K562 (cell line): ENCODE measurements at regions not wholly inside any gene's neighbourhood (a gene's known extent, or its start where the extent isn't known, plus 50 kb on each side); places are given as distances from the start of the nearest gene placed in this dataset.

Experiments
- ATAC-seq: fragments of 200-7000 bp; cut with Tn5 transposase; 3 replicates; pipeline ENCODE4 v1.9.1; 2020; ENCODE audit warnings: moderate library complexity
- BruUV-seq: library from RNA; stranded (reverse); fragments of 400-500 nt; replicated peaks from 2 replicates; lab custom pipeline; 2021; lab: Mats Ljungman, UMichigan
- CTCF ChIA-PET: fragments of 300-600 bp; formaldehyde crosslinking; extraction: SDS; loops from one replicate; lab custom pipeline; 2021; ENCODE audit warnings: low intra/inter-chr PET ratio; lab: Yijun Ruan, JAX
- POLR2A ChIA-PET: fragments of 300-600, 350-650 bp; sonication (Branson Sonifier 250); formaldehyde crosslinking; extraction: SDS; loops from one replicate; lab custom pipeline; 2021; ENCODE audit warnings: antibody characterized with exemption, inconsistent platforms; lab: Yijun Ruan, JAX
- DNase-seq, 4 experiments: peaks; one replicate each; pipeline versions ENCODE4 v3.0.0 to v3.0.0-alpha.2; 2011 to 2018; ENCODE audit warnings: low spot score in 3 of 4, mixed read lengths in 3 of 4; ENCODE audit errors: extremely low read depth in 1 of 4
- FAIRE-seq: peaks from 2 replicates; lab custom pipeline; 2011; peaks lifted over from hg19 to GRCh38; lab: Jason Lieb, UNC
- H2AFZ ChIP-seq: 2 replicates; pipeline ENCODE4 v1.6.0; 2011; ENCODE audit warnings: low read depth, low read length, control low read depth, inconsistent platforms
- H3K27ac ChIP-seq: fragments of 200-600 bp; 3 replicates; pipeline ENCODE4 v1.8.0; 2011; ENCODE audit warnings: low read depth, mild to moderate bottlenecking, control low read depth, inconsistent platforms, low read length, moderate library complexity, mixed read lengths; ENCODE audit errors: extremely low read depth
- H3K27me3 ChIP-seq, 2 experiments: fragments of 300-600 bp in 1 of 2; 2 replicates in 1 of 2; 3 replicates in 1 of 2; pipeline versions ENCODE4 v1.6.0 to v1.8.0; 2011; ENCODE audit warnings: inconsistent platforms in 2 of 2, low read length in 2 of 2, mild to moderate bottlenecking in 1 of 2, mixed read lengths in 1 of 2, moderate library complexity in 1 of 2; ENCODE audit not compliant: control insufficient read depth in 2 of 2, insufficient read depth in 2 of 2
- H3K36me3 ChIP-seq: fragments of 300-600 bp; 3 replicates; pipeline ENCODE4 v1.8.0; 2011; ENCODE audit warnings: mild to moderate bottlenecking, low read length, inconsistent platforms; ENCODE audit not compliant: control insufficient read depth, insufficient read depth
- H3K4me1 ChIP-seq, 2 experiments: fragments of 200-600 bp in 1 of 2; replicated peaks in 1 of 2; 2 replicates in 1 of 2; 3 replicates in 1 of 2; pipeline versions ENCODE4 v1.5.1 to v1.8.0; 2011; ENCODE audit warnings: inconsistent platforms in 2 of 2, low read length in 2 of 2, mild to moderate bottlenecking in 1 of 2, mixed read lengths in 1 of 2, moderate library complexity in 1 of 2; ENCODE audit not compliant: control insufficient read depth in 2 of 2, insufficient read depth in 2 of 2
- H3K4me2 ChIP-seq: 2 replicates; pipeline ENCODE4 v1.6.1; 2011; ENCODE audit warnings: low read length, control low read depth, inconsistent platforms, mixed read lengths; ENCODE audit not compliant: insufficient read depth
- H3K4me3 ChIP-seq: fragments of 200-600 bp; sonication (generic), shearing (Covaris generic); 2 replicates; pipeline ENCODE4 v1.5.1; 2016; ENCODE audit warnings: control low read depth, inconsistent platforms
- H3K79me2 ChIP-seq: fragments of 200-600 bp; 3 replicates; pipeline ENCODE4 v1.8.0; 2011; ENCODE audit warnings: low read length, inconsistent platforms; ENCODE audit not compliant: control insufficient read depth, insufficient read depth
- H3K9ac ChIP-seq, 2 experiments: 2 replicates each; pipeline versions ENCODE4 v1.6.0 to v1.6.1; 2011; ENCODE audit warnings: low read depth in 2 of 2, low read length in 2 of 2, control low read depth in 1 of 2, inconsistent platforms in 1 of 2, mild to moderate bottlenecking in 1 of 2, mixed read lengths in 1 of 2; ENCODE audit not compliant: insufficient read depth in 1 of 2
- H3K9me1 ChIP-seq: one replicate; pipeline ENCODE4 v1.6.0; 2011; ENCODE audit warnings: inconsistent platforms, mild to moderate bottlenecking, low read length, moderate library complexity; ENCODE audit not compliant: control insufficient read depth, insufficient read depth
- H3K9me3 ChIP-seq: replicated peaks from 2 replicates; pipeline ENCODE4 v1.5.1; 2011; ENCODE audit warnings: low read depth, low read length, inconsistent platforms; ENCODE audit not compliant: control insufficient read depth, insufficient read depth
- H4K20me1 ChIP-seq: replicated peaks from 2 replicates; pipeline ENCODE4 v1.6.1; 2011; ENCODE audit warnings: low read length, inconsistent platforms, mixed read lengths; ENCODE audit not compliant: control insufficient read depth, insufficient read depth
- MEIS2 ChIP-seq: fragments of 450-650 bp; IDR thresholded peaks from 2 replicates; pipeline ENCODE4 v1.6.1; 2014; ENCODE audit warnings: mild to moderate bottlenecking; ENCODE audit not compliant: partially characterized antibody
- REST ChIP-seq, 2 experiments: fragments of 450-650 bp; formaldehyde crosslinking in 1 of 2; IDR thresholded peaks; 2 replicates each; pipeline versions ENCODE4 v1.4.0 to v1.6.1; 2014 to 2020; ENCODE audit warnings: mild to moderate bottlenecking in 2 of 2, borderline replicate concordance in 1 of 2, low read depth in 1 of 2
- ZNF347 ChIP-seq: fragments of 450-650 bp; formaldehyde crosslinking; IDR thresholded peaks from 2 replicates; pipeline ENCODE4 v1.4.0; 2020; ENCODE audit warnings: low read depth, mild to moderate bottlenecking, moderate library complexity
- WGBS: fragments of 100-300 bp; shearing (Covaris generic); methylation state at CpG from one replicate; pipeline ENCODE4 v1.1.6; 2016; ENCODE audit warnings: low coverage, mixed read lengths; ENCODE audit not compliant: insufficient coverage; ENCODE audit errors: missing lambda C conversion rate; 5-methylcytosine and 5-hydroxymethylcytosine counted together
- in situ Hi-C: fragments of 300-500 bp; cut with MboI; formaldehyde crosslinking; loops from 4 replicates; pipeline ENCODE4 v1.15.0; 2018; ENCODE audit warnings: inconsistent platforms, mixed read lengths
- intact Hi-C: fragments of 100-400 bp; cut with micrococcal nuclease; formaldehyde crosslinking; loops from 2 replicates; pipeline ENCODE4 v1.14.2; 2022

GRCh38 chr20:48149902-48150301, 364.6 kb upstream of the SULF2 start:
- Histone ChIP-seq H3K36me3 (no peaks in the 10 kb centered on the region), H2AFZ (no peak overlapping the region), H3K79me2 (no peaks in the 10 kb centered on the region), H3K9ac (no peak overlapping the region), H3K4me3 (no peak overlapping the region), H3K4me2 (no peak overlapping the region), H3K27ac (no peak overlapping the region), H4K20me1 (no peaks in the 10 kb centered on the region), H3K27me3 (peaks cover 0 to 28% of the 10 kb centered on the region in 2 experiments; a peak in 4 of 5 replicates), H3K4me1 (no peaks in the 10 kb centered on the region; a peak in 1 of 5 replicates), H3K9me3 (no peaks in the 10 kb centered on the region), H3K9me1 (no peaks in the 10 kb centered on the region)
- FAIRE-seq, result no peak
- no TSS peak for BruUV-seq
- ATAC-seq, result no peak
- WGBS, result 0% methylated on average over 15 of the region's 15 CpGs
- in situ Hi-C loops (no loop called here), intact Hi-C loops (no loop called here)
- DNase-seq, result no peak
- peak; percentile 61 for TF ChIP-seq MEIS2
- no peak for TF ChIP-seq ZNF347 (CRISPR knock-in tag)
- ChIA-PET POLR2A (interaction anchor here (1.0 kb wide), 1 partner anchor 24 kb away, joined by 3 read pairs; no protein-coding TSS in a partner anchor), CTCF (no interaction called here)

GRCh38 chr20:48148916-48149672, 363.8 kb upstream of the SULF2 start:
- ChIA-PET CTCF (no interaction called here), POLR2A (no interaction called here)
- WGBS, result 3% methylated on average over 13 of the region's 13 CpGs
- no TSS peak for BruUV-seq
- Histone ChIP-seq H3K79me2 (no peaks in the 10 kb centered on the region), H3K4me2 (no peak overlapping the region), H3K4me3 (no peak overlapping the region), H3K9me3 (no peaks in the 10 kb centered on the region), H2AFZ (no peak overlapping the region), H3K27ac (no peak overlapping the region), H3K36me3 (no peaks in the 10 kb centered on the region), H3K27me3 (peaks cover 0 to 28% of the 10 kb centered on the region in 2 experiments; a peak in 4 of 5 replicates), H3K9me1 (no peaks in the 10 kb centered on the region), H4K20me1 (no peaks in the 10 kb centered on the region), H3K9ac (no peak overlapping the region), H3K4me1 (no peaks in the 10 kb centered on the region; a peak in 1 of 5 replicates)
- in situ Hi-C loops (no loop called here), intact Hi-C loops (no loop called here)
- FAIRE-seq (no peak), DNase-seq (no peak), ATAC-seq (no peak; the same call in 2 of the 3 replicates)
- TF ChIP-seq REST (IDR thresholded peaks at IDR 0.05; ENCODE audit: borderline replicate concordance) (peak; percentile 38; the same call in 1 of the 2 replicates), REST (CRISPR knock-in tag; IDR thresholded peaks at IDR 0.05; ENCODE audit: low read depth) (no peak)
